ENCODE measurements at regions not wholly inside any gene's neighbourhood (a gene's known extent, or its start where the extent isn't known, plus 50 kb on each side); places are given as distances from the start of the nearest gene placed in this dataset.

DNA sequence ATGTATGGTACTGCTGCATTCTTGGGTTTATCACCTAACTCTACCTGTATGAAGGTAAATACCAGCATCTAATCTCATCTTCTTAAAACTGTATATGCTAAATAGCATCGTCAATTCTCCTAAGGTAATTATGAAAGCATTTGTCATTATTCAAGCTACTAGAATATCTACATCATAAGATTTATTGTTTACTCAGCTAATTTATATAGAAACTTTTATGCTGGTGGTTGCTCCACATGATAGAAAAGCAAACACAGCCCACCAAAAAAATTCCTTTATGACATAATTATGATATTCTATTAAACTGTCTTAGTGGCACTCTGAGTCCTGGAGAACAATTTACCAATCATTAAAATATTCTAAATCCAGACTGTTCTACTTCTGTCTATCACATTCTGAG lies 1226.1 kb upstream of the NRXN1 start:
- TF ChIP-seq EP300 (IDR thresholded peaks at IDR 0.05) (no peak), POLR2A (IDR thresholded peaks at IDR 0.05) (no peak), POLR2AphosphoS5 (IDR thresholded peaks at IDR 0.05) (no peak)
- TF ChIP-seq, protein P1, sequence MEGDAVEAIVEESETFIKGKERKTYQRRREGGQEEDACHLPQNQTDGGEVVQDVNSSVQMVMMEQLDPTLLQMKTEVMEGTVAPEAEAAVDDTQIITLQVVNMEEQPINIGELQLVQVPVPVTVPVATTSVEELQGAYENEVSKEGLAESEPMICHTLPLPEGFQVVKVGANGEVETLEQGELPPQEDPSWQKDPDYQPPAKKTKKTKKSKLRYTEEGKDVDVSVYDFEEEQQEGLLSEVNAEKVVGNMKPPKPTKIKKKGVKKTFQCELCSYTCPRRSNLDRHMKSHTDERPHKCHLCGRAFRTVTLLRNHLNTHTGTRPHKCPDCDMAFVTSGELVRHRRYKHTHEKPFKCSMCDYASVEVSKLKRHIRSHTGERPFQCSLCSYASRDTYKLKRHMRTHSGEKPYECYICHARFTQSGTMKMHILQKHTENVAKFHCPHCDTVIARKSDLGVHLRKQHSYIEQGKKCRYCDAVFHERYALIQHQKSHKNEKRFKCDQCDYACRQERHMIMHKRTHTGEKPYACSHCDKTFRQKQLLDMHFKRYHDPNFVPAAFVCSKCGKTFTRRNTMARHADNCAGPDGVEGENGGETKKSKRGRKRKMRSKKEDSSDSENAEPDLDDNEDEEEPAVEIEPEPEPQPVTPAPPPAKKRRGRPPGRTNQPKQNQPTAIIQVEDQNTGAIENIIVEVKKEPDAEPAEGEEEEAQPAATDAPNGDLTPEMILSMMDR (IDR thresholded peaks at IDR 0.05), result no peak

All from sigmoid colon (tissue), 4 donors.